IMR-90 (cell line): ENCODE measurements at regions not wholly inside any gene's neighbourhood (a gene's known extent, or its start where the extent isn't known, plus 50 kb on each side); places are given as distances from the start of the nearest gene placed in this dataset.

ENCODE experiments used
- ATAC-seq: fragments of 200-7000 bp; cut with Tn5 transposase; 2 replicates; pipeline ENCODE4 v1.9.1; 2020; ENCODE audit warnings: low read depth, mild to moderate bottlenecking, moderate library complexity
- BruUV-seq: library from RNA; stranded (reverse); fragments of 400-500 nt; replicated peaks from 2 replicates; lab custom pipeline; 2021; lab: Mats Ljungman, UMichigan
- CTCF ChIA-PET: fragments of 300-600 bp; formaldehyde crosslinking; extraction: SDS; loops from one replicate; lab custom pipeline; 2021; ENCODE audit warnings: antibody characterized with exemption; lab: Yijun Ruan, JAX
- POLR2A ChIA-PET: fragments of 300-600 bp; sonication (Branson Sonifier 250); formaldehyde crosslinking; loops from one replicate; lab custom pipeline; 2022; ENCODE audit warnings: antibody characterized with exemption; ENCODE audit not compliant: unreplicated experiment; lab: Charles Lee
- DNase-seq: peaks from one replicate; pipeline ENCODE4 v3.0.0; 2013
- H2AFZ ChIP-seq: replicated peaks from 2 replicates; pipeline ENCODE3; 2013; ENCODE audit warnings: low read length, mild to moderate bottlenecking; ENCODE audit not compliant: poor library complexity
- H2AK5ac ChIP-seq: 2 replicates; pipeline ENCODE4 v1.6.1; 2013; ENCODE audit warnings: low read depth, low read length, inconsistent platforms
- H2AK9ac ChIP-seq: replicated peaks from 2 replicates; pipeline ENCODE3; 2013; ENCODE audit warnings: mild to moderate bottlenecking, low read depth, low read length, moderate library complexity; ENCODE audit not compliant: poor library complexity
- H2BK120ac ChIP-seq: 2 replicates; pipeline ENCODE4 v1.6.1; 2013; ENCODE audit warnings: low read depth, low read length, inconsistent platforms
- H2BK15ac ChIP-seq: 3 replicates; pipeline ENCODE4 v1.6.1; 2013; ENCODE audit warnings: low read depth, low read length, inconsistent platforms
- H2BK20ac ChIP-seq: 2 replicates; pipeline ENCODE4 v1.6.1; 2013; ENCODE audit warnings: low read depth, mild to moderate bottlenecking, inconsistent platforms, low read length, moderate library complexity
- H2BK5ac ChIP-seq: 2 replicates; pipeline ENCODE4 v1.6.1; 2013; ENCODE audit warnings: mild to moderate bottlenecking, low read depth, low read length, inconsistent platforms; ENCODE audit not compliant: poor library complexity, severe bottlenecking
- H3K14ac ChIP-seq: replicated peaks from 2 replicates; pipeline ENCODE4 v1.6.1; 2013; ENCODE audit warnings: low read depth, low read length, inconsistent platforms
- H3K18ac ChIP-seq: 2 replicates; pipeline ENCODE4 v1.6.1; 2013; ENCODE audit warnings: low read depth, low read length, control low read depth
- H3K23ac ChIP-seq: 2 replicates; pipeline ENCODE4 v1.6.1; 2013; ENCODE audit warnings: low read depth, low read length, inconsistent platforms
- H3K27ac ChIP-seq: 2 replicates; pipeline ENCODE4 v1.5.1; 2013; ENCODE audit warnings: mild to moderate bottlenecking, control low read depth, low read length; ENCODE audit not compliant: insufficient read depth
- H3K27me3 ChIP-seq: 2 replicates; pipeline ENCODE4 v1.6.1; 2013; ENCODE audit warnings: low read length; ENCODE audit not compliant: control insufficient read depth, insufficient read depth
- H3K36me3 ChIP-seq: 2 replicates; pipeline ENCODE4 v1.6.1; 2013; ENCODE audit warnings: low read length, mixed read lengths; ENCODE audit not compliant: control insufficient read depth, insufficient read depth
- H3K4ac ChIP-seq: 2 replicates; pipeline ENCODE4 v1.6.1; 2013; ENCODE audit warnings: low read depth, low read length, inconsistent platforms
- H3K4me1 ChIP-seq: 2 replicates; pipeline ENCODE4 v1.6.1; 2013; ENCODE audit warnings: low read length, mixed read lengths; ENCODE audit not compliant: control insufficient read depth, insufficient read depth
- H3K4me2 ChIP-seq: 2 replicates; pipeline ENCODE4 v1.6.1; 2013; ENCODE audit warnings: low read depth, mild to moderate bottlenecking, control low read depth, low read length, moderate library complexity
- H3K4me3 ChIP-seq: 2 replicates; pipeline ENCODE4 v1.5.1; 2013; ENCODE audit warnings: low read depth, mild to moderate bottlenecking, control low read depth, low read length, moderate library complexity; ENCODE audit not compliant: insufficient read depth
- H3K56ac ChIP-seq: 2 replicates; pipeline ENCODE4 v1.6.1; 2013; ENCODE audit warnings: low read length, inconsistent platforms; ENCODE audit not compliant: insufficient read depth; ENCODE audit errors: extremely low read depth
- H3K79me1 ChIP-seq, 2 experiments: 2 replicates each; pipeline ENCODE4 v1.6.1; 2013; ENCODE audit warnings: low read length in 2 of 2, inconsistent platforms in 1 of 2, low read depth in 1 of 2
- H3K9ac ChIP-seq: 2 replicates; pipeline ENCODE4 v1.6.1; 2013; ENCODE audit warnings: low read depth, low read length, control low read depth
- H3K9me1 ChIP-seq: 2 replicates; pipeline ENCODE4 v1.6.1; 2013; ENCODE audit warnings: low read length, inconsistent platforms; ENCODE audit not compliant: insufficient read depth
- H3K9me3 ChIP-seq: 2 replicates; pipeline ENCODE4 v1.6.1; 2013; ENCODE audit warnings: low read length; ENCODE audit not compliant: control insufficient read depth, insufficient read depth
- H4K20me1 ChIP-seq: 2 replicates; pipeline ENCODE4 v1.6.1; 2013; ENCODE audit warnings: low read length, inconsistent platforms; ENCODE audit not compliant: insufficient read depth
- H4K5ac ChIP-seq: 2 replicates; pipeline ENCODE4 v1.6.1; 2013; ENCODE audit warnings: mild to moderate bottlenecking, low read depth, low read length, control low read depth
- H4K8ac ChIP-seq, 2 experiments: 2 replicates each; pipeline ENCODE4 v1.6.1; 2013; ENCODE audit warnings: low read depth in 2 of 2, low read length in 2 of 2, control low read depth in 1 of 2, inconsistent platforms in 1 of 2
- H4K91ac ChIP-seq: 2 replicates; pipeline ENCODE4 v1.6.1; 2013; ENCODE audit warnings: low read depth, low read length, inconsistent platforms; ENCODE audit not compliant: insufficient read depth
- FOS ChIP-seq: fragments of 150-350 bp; IDR thresholded peaks from 2 replicates; pipeline ENCODE4 v1.6.1; 2016; ENCODE audit warnings: low read depth, low read length
- MAZ ChIP-seq: IDR thresholded peaks from 2 replicates; pipeline ENCODE4 v1.6.1; 2012; ENCODE audit warnings: low read depth, mild to moderate bottlenecking, low read length, improper control_type of control experiment, moderate library complexity, borderline replicate concordance
- RFX5 ChIP-seq: IDR thresholded peaks from 2 replicates; pipeline ENCODE4 v1.8.0; 2012; ENCODE audit warnings: low read depth, mild to moderate bottlenecking, low read length, moderate library complexity
- WGBS, 2 experiments: methylation state at CpG; one replicate each; pipeline versions ENCODE4 v1.1.5 to v1.1.7; 2013; ENCODE audit warnings: missing lambda C conversion rate in 2 of 2; ENCODE audit not compliant: insufficient read length in 1 of 2; ENCODE audit errors: extremely low coverage in 2 of 2; 5-methylcytosine and 5-hydroxymethylcytosine counted together
- dilution Hi-C: fragments of 300-500 bp; cut with HindIII; formaldehyde crosslinking; loops from one replicate; pipeline ENCODE4 v1.14.3; 2018; ENCODE audit warnings: low sequenced_read_pairs; ENCODE audit not compliant: unreplicated experiment
- in situ Hi-C: fragments of 300-500 bp; cut with MboI; formaldehyde crosslinking; loops from 3 replicates; pipeline ENCODE4 v1.14.3; 2019; ENCODE audit warnings: low sequenced_read_pairs, inconsistent platforms, mixed read lengths
- intact Hi-C: fragments of 100-400 bp; cut with micrococcal nuclease; formaldehyde crosslinking; loops from 2 replicates; pipeline ENCODE4 v1.10.0; 2022

GRCh38 chr13:53920916-53921315 lies 892.3 kb downstream of the OLFM4 start:
- Histone ChIP-seq H2AFZ (no peak overlapping the region), H3K36me3 (no peaks in the 10 kb centered on the region), H3K27ac (no peak overlapping the region), H3K27me3 (no peaks in the 10 kb centered on the region), H2BK15ac (no peak overlapping the region), H3K9ac (no peak overlapping the region), H3K4me2 (no peak overlapping the region), H3K23ac (no peak overlapping the region), H3K4me3 (no peak overlapping the region), H4K20me1 (no peaks in the 10 kb centered on the region), H3K4ac (no peak overlapping the region), H2AK5ac (no peak overlapping the region), H3K4me1 (no peaks in the 10 kb centered on the region), H3K9me1 (no peaks in the 10 kb centered on the region), H2BK120ac (no peak overlapping the region), H2BK5ac (no peak overlapping the region), H3K18ac (no peak overlapping the region), H2AK9ac (no peak overlapping the region), H4K91ac (no peak overlapping the region), H4K5ac (no peak overlapping the region), H4K8ac (no peak overlapping the region), H3K79me1 (no peaks in the 10 kb centered on the region), H3K14ac (no peak overlapping the region), H3K56ac (no peak overlapping the region), H3K9me3 (peaks cover 6% of the 10 kb centered on the region), H2BK20ac (no peak overlapping the region)
- ATAC-seq (no peak), DNase-seq (no peak)
- no TSS peak for BruUV-seq
- in situ Hi-C loops = no loop called here
- POLR2A ChIA-PET = no interaction called here
- dilution Hi-C loops = no loop called here
- CTCF ChIA-PET = no interaction called here
- 45% methylated on average over 8 of the region's 10 CpGs; no CpG with 5 or more reads in 1 of the 2 experiments for WGBS, 2 experiments
- intact Hi-C loops = no loop called here
- no peak for TF ChIP-seq MAZ
- no peak for TF ChIP-seq FOS
- no peak for TF ChIP-seq RFX5
